ENCODE measurements at regions not wholly inside any gene's neighbourhood (a gene's known extent, or its start where the extent isn't known, plus 50 kb on each side); places are given as distances from the start of the nearest gene placed in this dataset.
"Not testable (repeated sequence)": the region's sequence is repeated elsewhere in the genome, so short reads cannot be mapped to it uniquely, and the experiment has no call there.

DNA sequence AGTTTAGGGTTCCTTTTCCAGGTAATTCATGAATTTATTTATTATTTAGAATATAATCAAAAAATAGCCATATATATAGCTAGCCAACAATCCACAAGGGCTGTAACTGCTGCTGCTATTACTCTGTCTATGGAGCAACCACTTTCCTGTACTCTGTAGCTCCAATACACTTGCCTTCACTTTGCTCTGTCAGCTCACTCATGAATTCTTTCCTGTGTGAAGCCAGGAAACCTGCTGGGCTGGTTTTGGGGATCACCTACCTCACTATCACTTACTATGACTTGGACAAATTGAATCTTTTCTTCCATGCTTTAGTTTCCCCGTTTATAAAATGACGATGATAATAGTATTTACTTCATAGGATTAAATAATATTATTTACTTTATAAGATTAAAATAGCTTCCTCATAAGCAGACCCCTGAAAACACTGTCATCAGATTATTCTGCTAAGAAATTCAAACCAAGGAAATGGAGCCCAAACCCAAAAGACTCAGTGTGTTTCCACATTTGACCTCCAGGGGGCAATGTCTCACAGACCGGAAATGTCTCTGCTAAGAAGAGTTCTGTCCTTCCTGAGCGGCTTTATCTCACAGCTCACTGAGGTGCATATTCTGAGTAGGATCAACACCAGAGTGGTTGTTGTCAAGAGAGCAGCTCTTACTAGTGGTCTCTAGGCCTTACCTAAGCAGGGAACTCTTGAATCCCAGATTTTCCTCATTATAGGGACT lies 457.1 kb downstream of the DAD1 start:
- DNase-seq: no peak

DNA sequence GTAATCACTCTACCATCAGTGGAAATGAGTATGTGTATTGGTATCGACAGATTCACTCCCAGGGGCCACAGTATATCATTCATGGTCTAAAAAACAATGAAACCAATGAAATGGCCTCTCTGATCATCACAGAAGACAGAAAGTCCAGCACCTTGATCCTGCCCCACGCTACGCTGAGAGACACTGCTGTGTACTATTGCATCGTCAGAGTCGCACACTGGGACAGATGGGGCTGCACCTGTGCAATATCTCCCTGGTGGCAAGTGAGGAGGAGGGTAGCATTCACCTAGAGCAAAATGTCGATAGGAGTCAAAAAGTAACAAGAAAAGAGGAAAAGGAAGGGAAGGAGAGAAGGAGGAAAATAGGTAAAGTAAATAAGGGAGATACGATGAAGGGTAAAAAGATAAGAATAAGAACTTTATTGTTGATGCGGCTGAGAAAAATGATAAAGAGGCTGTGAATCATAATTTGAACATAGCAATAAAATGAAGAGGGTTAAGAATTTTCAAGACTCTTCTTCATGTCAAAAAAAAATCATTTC lies 450.5 kb upstream of the OR4E1 start:
- DNase-seq: no peak

DNA sequence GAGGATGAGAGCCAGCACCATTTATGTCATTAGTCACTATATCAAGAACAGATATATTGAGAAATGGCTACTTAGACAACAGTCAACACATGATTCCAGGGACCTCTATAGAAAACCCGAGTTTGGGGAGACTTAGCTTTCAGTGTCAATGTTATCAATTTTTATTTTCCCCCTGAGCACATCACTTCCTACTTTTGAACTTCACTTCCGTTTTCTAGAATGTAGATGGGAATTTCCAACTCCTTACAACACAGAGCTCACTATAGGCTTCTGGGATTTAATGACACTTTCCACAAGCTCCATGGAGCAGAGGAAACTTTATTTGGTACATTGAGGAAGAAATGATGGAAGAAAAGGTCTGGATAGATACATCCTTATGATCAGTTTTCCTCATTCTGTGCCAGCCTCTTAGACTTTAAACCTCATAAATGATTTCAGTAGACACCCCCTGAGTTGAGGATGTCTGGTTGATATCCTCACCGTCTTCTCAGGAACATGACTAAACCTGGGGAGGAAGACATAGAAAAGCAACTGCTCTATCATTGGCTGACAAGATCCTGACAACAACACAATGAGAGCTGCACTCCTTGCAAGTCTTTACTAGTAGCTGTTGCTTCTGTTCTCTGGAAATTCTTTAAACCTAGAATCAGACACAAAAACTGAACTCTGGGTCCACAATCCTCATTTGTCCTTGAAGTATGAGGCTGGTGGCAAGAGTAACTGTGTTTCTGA lies 449.4 kb upstream of the OR4E1 start:
- DNase-seq: no peak

DNA sequence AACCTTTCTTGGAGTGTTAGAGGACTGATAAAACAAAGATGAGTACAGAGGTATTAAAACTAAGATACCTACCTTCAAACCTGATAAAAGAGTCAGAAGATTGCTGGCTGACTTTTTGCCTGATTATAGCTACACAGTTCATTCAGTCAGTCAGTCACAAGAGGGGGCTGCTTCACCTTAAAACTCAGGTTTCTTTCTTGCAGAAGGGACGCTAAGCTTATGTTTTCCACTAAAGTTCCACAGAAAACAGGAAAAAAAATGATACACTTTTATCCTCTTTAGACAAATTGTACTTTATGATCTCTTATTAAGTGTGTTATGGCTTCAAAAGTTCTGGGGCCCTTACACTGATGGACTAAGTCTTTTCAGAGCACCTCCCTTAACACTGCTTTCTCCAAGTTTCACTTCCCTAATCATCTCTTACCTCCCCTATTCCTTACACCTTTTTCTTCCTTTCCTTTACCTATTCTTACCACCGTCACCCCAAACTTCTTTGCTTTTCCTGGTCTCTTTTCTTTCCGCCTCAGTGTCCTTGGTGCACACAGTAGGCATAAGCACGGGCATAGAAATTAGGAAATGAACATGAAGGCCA lies 448.7 kb upstream of the OR4E1 start:
- DNase-seq: no peak

DNA sequence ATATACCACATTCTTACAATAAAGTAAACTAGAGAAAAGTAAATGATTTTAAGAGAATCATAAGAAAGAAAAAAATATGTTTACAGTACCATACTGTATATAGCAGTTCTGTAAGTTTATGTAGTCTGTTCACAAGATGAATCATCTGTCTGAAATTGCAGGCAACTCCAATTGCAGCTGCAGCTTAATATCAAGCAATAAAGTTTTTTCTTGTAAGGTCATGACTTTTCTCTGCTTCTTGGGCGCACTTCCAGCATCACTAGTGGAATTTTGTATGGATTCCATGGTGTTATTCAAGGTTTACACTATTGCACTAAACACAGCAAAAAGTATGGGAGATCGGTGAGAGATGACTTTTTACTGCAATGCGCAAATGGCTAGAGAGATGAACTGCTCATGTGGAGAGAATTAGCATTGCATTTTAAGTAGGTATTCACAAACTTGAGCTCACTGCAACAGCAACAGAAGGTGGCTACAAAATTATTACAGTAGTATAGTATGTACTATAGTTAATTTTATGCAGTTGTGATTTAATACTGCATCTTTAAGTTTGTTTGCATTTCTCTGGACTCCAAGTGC lies 445.4 kb upstream of the OR4E1 start:
- DNase-seq: no peak

DNA sequence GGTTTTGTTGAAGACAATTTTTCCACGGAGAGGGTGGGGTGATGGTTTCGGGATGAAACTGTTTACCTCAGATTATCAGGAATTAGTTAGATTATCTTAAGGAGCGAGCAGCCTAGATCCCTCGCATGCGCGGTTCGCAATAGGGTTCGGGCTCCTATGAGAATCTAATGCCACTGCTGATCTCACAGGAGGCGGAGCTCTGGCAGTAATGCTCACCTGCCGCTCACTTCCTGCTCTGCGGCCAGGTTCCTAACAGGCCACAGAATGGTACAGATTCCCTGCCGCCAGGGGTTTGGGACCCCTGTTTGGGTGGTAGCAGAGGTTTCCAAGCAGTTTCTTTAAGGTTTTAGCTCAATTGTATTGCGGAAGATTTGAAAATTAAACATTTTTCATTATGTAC lies 439.8 kb upstream of the OR4E1 start:
- no peak for DNase-seq

DNA sequence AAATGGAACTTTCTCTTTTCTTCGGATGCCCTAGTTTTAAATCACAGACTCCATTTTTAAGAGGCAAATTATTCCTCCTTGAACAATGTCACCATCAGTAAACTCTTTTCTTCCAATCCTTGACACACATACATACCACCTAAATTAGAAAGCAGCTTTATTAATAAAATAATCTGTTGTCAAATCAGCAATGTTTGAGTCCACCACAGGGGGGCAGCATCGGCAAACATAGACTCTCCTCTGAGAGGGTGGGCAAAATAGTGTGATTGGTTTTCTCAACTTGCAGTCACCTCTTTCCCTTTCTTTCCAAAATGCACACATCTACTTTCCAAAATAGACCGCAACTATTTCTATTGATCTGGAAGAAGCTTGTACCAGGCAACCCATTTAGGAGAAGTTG lies 438.4 kb upstream of the OR4E1 start:
- DNase-seq: no peak

DNA sequence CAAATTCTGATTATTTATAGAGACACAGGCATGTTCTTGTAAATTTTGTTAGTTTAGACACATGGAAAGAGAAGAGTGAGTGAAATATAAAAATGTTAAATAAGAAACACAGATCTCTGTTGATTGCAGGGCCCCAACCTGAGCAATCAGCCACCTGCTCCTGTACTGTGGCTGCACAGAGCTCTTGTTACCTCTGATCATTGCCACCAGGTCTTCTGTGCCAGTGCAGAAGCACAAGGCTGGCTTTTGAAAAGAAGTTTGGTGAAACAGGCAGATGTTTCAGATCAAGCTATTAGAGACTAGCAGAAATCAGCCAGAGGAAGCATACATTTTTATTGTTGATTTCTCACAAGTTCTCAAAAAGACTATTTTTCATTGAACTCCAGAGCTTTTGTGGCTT lies 434.1 kb upstream of the OR4E1 start:
- DNase-seq: no peak

DNA sequence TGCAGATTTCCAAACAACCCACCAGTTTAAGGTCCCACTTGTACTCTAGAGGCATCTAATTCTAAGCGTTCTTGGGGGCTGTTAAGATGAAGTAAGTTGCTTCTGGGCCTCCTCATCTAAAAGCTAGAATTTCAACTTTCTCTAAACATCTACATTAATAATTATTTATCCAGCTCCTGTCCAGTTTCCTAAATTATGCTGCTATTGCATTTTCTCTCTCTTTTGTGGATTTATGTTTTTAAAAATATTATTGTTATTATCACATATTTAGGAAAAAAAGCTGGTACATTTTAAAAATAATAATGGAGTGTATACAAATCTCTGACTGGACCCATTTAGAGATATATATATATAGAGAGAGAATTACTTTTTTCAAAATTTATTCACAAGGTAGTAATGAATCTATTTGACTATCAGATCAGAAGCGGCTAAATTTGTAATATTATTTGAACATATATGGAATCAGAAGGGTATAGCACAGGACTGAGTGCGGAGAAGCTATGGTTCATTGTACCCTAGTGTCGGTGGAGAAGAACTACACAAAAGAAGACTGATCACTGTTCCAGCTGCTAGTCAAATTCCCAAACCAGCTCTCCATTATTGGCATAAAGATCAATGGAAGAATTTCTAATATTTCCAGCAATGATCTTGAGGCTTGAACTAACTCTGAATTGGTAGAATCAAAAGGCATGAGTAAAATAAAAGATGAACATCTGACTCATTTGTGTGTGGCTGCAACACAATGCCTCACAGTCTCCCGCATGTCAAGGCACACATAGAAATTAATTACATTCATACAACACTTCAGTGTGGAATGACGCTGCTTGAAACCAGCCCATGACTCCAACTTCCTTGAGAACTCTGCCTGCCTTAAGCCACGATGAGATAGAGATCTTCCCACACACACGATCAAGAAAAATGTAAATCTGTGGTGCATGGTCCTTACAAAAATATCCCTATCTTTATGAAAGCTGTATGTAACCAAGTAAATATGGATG lies 433.4 kb upstream of the OR4E1 start:
- no peak for DNase-seq

DNA sequence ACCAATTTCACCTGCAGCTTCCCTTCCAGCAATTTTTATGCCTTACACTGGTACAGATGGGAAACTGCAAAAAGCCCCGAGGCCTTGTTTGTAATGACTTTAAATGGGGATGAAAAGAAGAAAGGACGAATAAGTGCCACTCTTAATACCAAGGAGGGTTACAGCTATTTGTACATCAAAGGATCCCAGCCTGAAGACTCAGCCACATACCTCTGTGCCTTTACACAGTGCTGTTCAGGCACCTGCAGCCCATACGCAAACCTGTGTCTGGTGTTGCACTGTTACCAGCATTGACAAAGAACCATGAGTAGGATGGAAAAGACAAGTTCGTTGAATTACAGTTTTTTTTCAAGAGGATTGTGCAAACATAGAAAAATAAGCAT lies 432.0 kb upstream of the OR4E1 start:
- no peak for DNase-seq

DNA sequence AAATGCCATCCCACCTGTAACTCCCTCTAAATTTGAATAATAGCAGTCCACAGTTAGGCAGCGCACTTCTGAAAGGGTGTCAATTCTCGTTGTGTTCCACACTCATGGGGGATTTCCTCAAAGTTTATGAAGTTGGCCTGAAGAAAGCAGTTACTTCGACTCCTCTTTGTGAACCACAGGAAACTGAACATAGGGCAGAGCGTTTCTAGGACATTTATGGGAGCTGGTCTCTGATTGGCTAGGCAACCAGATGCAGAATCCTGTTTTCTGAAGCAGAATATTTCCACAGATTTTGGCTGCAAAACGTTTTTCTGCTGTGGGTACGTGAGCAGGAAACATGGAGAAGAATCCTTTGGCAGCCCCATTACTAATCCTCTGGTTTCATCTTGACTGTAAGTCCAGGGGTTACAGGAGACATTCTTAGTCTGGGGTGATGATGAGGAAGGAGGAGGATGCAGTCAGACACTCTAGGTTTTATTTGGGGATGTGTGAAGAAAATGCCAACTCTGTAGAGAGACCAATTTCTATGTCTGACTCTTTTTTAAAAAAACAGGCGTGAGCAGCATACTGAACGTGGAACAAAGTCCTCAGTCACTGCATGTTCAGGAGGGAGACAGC lies 431.5 kb upstream of the OR4E1 start:
- no peak for DNase-seq

DNA sequence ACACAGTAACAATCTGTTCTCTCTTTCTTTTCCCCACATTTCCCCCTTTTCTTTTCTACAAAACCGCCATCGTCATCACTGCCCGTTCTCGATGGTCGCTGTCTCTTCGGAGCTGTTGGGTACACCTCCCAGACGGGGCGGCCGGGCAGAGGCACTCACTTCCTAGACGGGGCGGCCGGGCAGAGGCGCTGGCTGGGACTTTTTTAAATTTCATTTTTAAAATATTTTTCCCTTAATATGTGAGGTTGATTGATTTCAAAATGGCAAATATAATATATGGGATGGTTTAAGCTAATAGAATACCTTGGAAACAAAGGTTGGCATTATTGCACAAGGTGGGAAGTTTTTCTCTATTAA lies 427.1 kb upstream of the OR4E1 start:
- DNase-seq: not testable (repeated sequence)

DNA sequence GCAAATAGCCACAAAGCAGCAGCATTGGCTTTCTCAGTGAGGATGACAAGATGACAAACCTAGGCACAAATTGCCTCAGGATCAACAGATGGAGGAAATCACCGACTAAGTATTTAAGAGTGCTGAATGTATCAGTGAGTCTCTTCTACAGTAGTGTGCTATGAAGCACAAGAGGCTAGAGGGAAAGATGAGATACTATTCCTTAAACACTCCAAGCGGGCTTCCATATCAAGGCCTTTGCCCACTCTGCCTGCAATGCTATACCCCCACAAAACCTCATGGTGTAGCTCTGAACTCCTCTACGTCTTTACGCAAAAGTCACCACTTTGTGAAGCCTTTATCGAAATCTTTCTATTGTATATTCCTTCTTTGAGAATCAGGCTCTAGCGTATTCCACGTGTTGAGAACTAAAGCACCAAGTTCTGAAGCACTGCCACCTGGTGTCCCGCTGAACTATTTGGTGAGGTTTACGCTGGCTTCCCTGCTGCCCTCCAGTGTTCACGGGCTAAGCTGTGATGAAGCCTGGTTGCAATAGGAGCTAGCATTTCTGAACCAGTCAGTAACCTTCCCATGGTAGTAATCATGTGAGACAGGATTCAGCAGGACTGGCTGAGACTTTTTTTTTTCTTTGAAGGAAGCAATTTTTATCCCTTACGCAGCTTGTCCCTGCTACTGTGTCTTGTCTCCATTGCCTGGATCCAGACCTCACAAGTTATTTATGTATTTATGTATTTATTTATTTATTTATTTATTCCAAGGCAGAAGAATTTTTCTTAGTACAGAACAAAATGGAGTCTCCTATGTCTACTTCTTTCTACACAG lies 426.5 kb upstream of the OR4E1 start:
- peak; percentile 3 for DNase-seq

DNA sequence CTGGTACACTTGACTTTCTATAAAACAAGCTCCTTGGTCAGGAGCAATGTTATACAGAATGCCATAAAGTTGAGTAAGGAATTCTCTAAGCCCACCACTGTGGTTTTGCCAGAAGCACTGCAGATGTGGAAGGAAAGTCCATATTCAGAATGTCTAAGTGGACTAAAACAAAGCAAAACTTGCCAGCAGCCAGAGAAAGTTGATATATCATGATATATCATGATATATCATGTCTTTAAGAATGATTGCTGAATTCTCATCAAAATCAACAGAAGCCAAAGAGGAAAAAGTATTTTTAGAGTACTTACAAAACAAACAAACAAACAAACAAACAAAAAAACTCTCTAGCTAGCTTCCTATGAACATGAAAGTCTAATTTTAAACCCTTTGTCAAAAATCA lies 424.8 kb upstream of the OR4E1 start:
- DNase-seq: no peak

DNA sequence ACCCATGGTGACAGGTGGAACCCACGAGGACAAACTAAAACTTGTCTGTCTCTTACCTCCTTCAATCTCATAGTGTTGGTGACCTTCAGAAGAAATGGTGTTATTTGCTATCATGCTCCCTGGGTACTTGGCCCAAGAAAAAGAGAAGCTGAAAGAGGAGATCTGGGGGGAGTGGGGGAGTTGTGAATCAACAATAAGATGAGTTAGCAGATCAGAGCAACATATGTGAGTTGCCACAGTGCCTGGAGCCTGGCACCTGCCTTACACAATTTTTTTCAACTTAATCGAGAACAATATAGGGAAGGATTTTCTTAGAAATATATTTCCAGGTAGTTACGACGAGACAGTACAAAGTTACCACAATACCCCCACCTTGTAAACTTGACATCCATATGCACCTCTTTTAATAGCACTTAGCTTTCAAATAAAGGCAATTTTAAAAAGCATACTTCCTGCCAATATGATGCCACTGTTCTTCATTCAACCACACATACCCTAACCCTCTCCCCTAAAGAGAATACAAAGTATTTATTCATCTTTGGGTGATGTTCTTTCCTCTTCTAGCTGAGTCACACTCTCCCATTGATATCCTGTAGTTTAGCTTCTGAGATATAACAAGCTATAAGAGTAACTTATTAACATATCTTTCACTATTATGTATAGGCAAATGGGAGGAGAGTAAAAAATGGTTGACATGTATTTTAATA lies 424.1 kb upstream of the OR4E1 start:
- no peak for DNase-seq

DNA sequence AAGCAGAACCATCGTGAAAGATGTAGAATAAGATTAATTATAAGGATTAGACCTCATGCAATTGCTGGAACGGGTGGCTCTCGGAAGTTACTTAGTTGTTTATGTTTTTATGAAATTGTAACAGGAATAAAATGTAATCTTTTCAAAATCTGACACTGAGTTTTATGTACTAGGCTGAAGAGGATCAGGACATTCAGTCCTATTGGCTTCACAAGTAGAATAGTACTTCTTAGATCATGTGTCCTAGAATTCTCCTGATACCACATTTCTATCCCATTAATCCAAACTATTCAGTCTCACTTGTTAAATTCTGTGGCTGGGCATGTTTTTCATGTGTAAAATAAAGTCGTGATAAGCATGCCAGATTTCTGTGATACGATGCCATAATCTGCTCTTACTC lies 423.5 kb upstream of the OR4E1 start:
- no peak for DNase-seq

DNA sequence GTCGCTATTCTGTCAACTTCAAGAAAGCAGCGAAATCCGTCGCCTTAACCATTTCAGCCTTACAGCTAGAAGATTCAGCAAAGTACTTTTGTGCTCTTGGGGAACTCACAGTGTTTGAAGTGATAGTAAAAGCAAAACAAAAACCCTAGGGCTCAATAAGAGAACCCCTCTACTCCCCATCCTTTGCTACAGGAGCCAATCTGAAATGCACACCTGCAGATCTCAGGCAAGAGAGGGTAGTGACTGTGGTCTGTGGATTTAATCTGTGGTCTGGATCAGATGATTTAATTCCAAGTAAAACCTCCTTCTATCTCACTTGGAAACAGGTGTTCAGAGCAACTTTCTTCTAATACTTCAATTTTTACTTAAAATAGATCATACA lies 422.9 kb upstream of the OR4E1 start:
- DNase-seq: no peak

DNA sequence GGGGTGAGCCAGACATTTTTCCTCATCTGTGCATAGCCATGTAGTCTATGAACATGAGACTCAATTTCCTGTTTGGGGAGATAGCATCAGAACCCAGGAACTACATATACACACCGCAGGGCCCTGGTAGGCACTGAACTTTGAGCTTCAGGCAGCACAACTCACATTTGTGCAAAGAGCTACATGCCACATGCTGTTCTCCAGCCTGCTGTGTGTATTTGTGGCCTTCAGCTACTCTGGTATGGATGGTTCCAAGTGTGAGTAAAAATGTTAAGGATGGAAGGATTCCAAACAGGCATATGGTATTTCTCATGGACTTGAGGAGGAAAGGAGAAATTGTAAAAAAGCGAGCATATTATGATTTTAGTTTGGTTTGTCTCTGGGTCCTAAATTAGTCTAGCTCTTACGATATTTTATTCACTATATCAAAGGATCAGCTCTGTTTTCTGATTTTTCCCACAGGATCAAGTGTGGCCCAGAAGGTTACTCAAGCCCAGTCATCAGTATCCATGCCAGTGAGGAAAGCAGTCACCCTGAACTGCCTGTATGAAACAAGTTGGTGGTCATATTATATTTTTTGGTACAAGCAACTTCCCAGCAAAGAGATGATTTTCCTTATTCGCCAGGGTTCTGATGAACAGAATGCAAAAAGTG lies 422.4 kb upstream of the OR4E1 start:
- DNase-seq: no peak

DNA sequence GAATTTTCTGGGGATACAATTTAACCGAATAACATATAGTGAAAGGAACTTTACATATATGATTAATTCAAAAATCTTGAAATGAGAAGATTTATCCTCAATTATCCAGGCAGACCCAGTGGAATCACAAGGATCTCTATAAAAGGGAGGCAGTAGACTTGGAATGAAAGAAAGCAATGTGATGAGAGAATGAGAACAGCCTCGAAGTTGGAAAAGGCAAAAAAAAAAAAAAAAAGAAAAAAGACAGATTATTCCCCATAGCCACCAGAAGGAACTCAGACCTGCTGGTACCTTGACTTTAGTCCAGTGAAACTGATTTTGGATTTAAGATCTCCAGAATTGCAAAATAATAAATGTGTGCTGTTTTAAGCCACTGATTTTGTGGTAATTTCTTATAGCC lies 416.3 kb upstream of the OR4E1 start:
- no peak for DNase-seq
